ENCODE measurements at regions not wholly inside any gene's neighbourhood (a gene's known extent, or its start where the extent isn't known, plus 50 kb on each side); places are given as distances from the start of the nearest gene placed in this dataset.

DNA sequence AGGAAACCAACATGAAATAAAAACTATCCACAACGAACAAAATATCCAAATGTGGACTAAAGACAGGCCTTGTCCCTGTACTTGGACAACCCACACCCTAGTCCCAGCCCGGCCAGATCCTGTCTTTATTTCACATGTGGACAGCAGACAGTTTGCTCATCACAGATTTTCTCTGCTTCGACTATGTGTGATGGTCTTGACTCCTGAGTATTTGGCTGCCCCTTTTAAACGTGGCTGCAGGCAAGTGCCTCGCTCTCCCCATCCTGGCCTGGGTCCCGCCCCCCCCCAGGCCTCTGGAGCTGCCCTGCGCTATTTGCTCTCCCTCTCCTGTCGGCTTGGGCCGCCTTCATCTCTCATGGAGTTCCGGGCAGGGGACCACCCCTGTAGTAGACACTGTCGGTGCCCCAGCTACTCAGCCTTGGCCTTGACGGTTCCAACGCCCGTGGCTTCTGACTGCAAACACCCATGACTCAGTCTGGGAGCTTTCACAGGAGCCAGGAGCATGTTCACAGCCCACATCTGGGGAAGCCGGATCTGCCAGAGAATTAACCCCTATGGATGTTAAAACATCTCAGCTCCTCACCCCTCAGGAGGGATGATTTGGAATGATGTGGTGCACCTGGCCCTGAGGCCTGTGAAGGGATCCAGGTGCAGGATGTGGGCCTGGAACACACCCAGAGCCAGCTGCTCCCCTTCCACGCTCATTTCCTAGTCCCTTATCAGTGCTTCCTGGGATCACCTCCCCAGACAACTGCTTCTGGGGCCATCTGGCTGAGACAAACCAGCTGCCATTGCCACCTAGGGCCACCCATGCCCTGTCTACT is 229.7 kb upstream of the RPL38 start:
- ATAC-seq (ENCODE audit: low read depth) (no peak), DNase-seq (no peak)
- Mint-ChIP-seq H3K4me1 (no peaks in the 10 kb centered on the region), H3K9me3 (no peaks in the 10 kb centered on the region), H3K27me3 (peaks cover 23% of the 10 kb centered on the region), H3K4me3 (no peak overlapping the region), H3K36me3 (ENCODE audit: low read depth) (no peaks in the 10 kb centered on the region), H3K27ac (no peak overlapping the region)
- no peak for TF ChIP-seq CTCF (IDR thresholded peaks at IDR 0.05)
- ChIA-PET CTCF (no interaction called here), POLR2A (no interaction called here)
- intact Hi-C loops (cut with micrococcal nuclease): no loop called here

DNA sequence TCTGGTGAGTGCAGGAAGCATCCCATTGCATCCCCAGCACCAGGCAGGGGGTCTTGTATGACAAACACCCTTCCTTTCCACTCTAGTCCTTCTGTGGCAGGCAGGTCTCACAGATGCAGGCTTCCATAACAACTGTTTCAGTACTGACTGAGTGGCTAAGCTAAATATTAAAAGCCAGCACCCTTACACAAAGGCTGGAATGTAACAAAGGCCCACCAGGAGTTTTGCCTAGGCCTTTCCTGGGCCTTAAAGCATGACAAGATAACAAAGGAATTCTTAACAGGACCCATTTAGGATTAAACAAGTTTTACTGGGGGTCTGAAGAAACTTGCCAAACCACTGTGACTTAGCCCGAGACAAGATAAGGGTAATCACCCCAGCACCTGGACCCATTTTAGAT is 228.9 kb upstream of the RPL38 start:
- TF ChIP-seq CTCF (IDR thresholded peaks at IDR 0.05): no peak
- DNase-seq: no peak
- intact Hi-C loops (cut with micrococcal nuclease): no loop called here
- H3K27ac Mint-ChIP-seq: no peak overlapping the region
- CTCF ChIA-PET: no interaction called here
- ATAC-seq (ENCODE audit: low read depth): no peak
- POLR2A ChIA-PET: no interaction called here
- no peak overlapping the region for H3K4me3 Mint-ChIP-seq
- no peaks in the 10 kb centered on the region for H3K4me1 Mint-ChIP-seq
- H3K27me3 Mint-ChIP-seq: peaks cover 23% of the 10 kb centered on the region
- no peaks in the 10 kb centered on the region for H3K9me3 Mint-ChIP-seq
- H3K36me3 Mint-ChIP-seq (ENCODE audit: low read depth): no peaks in the 10 kb centered on the region

- Mint-ChIP-seq H3K27ac (no peak overlapping the region), H3K27me3 (peaks cover 14% of the 10 kb centered on the region), H3K9me3 (no peaks in the 10 kb centered on the region), H3K4me3 (no peak overlapping the region), H3K36me3 (ENCODE audit: low read depth) (no peaks in the 10 kb centered on the region), H3K4me1 (no peaks in the 10 kb centered on the region)
- ChIA-PET CTCF (no interaction called here), POLR2A (no interaction called here)
- intact Hi-C loops (cut with micrococcal nuclease): no loop called here
- TF ChIP-seq CTCF (IDR thresholded peaks at IDR 0.05): no peak
- no peak for ATAC-seq (ENCODE audit: low read depth)
- DNase-seq: no peak
These were observed 227.3 kb upstream of the RPL38 start for GRCh38 chr17:73976147-73976546.

DNA sequence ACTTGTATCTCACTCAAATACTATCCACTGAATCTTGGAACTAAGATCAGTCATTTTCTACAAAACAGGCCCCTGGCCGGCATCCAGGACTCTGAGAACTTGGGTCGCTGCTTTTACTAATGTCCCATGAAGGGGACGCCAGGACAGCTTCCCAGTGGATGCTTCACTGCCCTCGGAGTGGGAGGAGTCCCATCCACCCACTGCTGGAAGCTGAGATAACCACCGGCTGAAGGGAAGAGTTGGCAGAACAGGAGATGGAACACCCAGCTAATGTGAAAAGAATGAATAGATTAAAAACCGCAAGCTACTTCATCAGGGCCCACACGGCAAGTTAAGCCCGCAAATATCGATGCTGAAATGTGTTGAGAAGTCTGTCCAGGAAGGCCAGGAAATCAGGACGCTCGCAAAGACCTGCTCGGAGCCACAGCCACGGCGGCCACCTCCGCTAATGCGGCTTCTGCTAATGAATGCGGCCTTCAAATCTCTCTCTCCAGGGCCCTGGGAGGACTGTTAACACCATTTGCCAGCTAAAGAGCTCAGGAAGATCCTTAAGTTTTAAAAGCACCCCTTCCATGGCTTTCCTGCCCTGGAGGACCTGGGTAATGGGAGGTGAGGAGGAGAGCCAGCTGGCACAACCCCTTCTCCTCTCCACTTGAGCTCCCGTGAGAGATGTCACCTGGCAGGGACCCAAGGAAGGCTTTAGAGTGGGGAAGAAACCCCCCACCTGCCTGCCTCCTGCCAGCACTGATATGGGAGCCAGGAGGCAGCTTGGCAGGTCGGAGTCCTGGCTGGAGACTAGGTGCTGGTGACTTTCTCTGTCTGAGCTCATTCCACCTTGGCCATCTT is 226.6 kb upstream of the RPL38 start:
- no peak overlapping the region for H3K27ac Mint-ChIP-seq
- TF ChIP-seq CTCF (IDR thresholded peaks at IDR 0.05): no peak
- no peaks in the 10 kb centered on the region for H3K4me1 Mint-ChIP-seq
- no peaks in the 10 kb centered on the region for H3K9me3 Mint-ChIP-seq
- no peaks in the 10 kb centered on the region for H3K36me3 Mint-ChIP-seq (ENCODE audit: low read depth)
- ChIA-PET POLR2A (no interaction called here), CTCF (interaction anchor here (0.7 kb wide), 1 partner anchor 15 kb away, joined by 3 read pairs; no protein-coding TSS in a partner anchor)
- intact Hi-C loops (cut with micrococcal nuclease): no loop called here
- H3K27me3 Mint-ChIP-seq: peaks cover 14% of the 10 kb centered on the region
- ATAC-seq (ENCODE audit: low read depth) (no peak), DNase-seq (no peak)
- H3K4me3 Mint-ChIP-seq: no peak overlapping the region

DNA sequence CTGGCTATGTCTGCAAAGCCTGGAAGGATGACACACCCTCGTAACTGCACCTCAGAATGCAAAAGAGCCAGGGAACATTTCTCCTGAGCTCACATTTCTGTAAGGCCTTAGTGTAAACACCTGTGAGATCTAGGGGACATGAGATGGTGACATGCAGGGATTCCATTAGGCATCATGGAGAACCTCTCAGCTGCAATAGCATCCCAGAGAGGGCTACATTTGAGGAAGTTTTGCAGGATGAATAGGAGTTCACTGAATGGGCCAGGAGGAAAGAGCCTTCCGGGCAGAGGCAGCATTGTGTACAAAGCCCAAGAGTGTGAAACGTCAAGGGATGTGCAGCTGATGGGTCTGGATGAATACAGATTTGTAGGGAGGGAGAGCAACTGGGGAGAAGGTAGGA is 223.0 kb upstream of the RPL38 start:
- ChIA-PET CTCF (no interaction called here), POLR2A (no interaction called here)
- no peak for ATAC-seq (ENCODE audit: low read depth)
- no peak for TF ChIP-seq CTCF (IDR thresholded peaks at IDR 0.05)
- Mint-ChIP-seq H3K36me3 (ENCODE audit: low read depth) (no peaks in the 10 kb centered on the region), H3K4me1 (peaks cover 2% of the 10 kb centered on the region), H3K4me3 (no peak overlapping the region), H3K27me3 (peaks cover 14% of the 10 kb centered on the region), H3K27ac (no peak overlapping the region), H3K9me3 (no peaks in the 10 kb centered on the region)
- DNase-seq: no peak
- intact Hi-C loops (cut with micrococcal nuclease): no loop called here
